ENCODE measurements at regions not wholly inside any gene's neighbourhood (a gene's known extent, or its start where the extent isn't known, plus 50 kb on each side); places are given as distances from the start of the nearest gene placed in this dataset.

GRCh38 chr16:35449663-35450062 lies 1990.3 kb downstream of the TP53TG3F start:
- no peak for TF ChIP-seq CTCF (IDR thresholded peaks at IDR 0.05; ENCODE audit: low read depth, low read length)
- TF ChIP-seq EZH2phosphoT487 (IDR thresholded peaks at IDR 0.05; ENCODE audit: low read depth) = no peak

Measured in OCI-LY3 (cell line).